ENCODE measurements at regions not wholly inside any gene's neighbourhood (a gene's known extent, or its start where the extent isn't known, plus 50 kb on each side); places are given as distances from the start of the nearest gene placed in this dataset.

DNA sequence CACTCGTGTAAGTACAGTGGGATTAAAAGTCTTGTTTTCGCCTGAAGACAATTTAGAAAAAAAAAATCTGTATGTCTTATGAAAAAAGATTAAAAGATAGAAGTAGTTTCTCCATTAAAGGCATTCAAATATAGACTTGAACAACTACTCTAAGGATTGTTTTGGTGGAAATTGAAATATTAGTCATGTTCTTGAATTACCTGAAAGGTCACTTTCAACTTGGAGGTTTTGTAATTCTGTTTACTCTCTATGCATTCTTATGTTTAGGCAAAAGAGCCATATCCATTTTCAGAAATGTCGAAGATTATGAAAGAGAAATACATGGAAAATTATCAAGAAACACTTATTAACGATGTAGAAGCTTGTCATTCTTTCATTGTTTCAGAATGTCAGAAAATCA, 373.7 kb downstream of the ARL4A start:
- no peak for DNase-seq (ENCODE audit: insufficient read length, low spot score)
- FAIRE-seq: no peak

DNA sequence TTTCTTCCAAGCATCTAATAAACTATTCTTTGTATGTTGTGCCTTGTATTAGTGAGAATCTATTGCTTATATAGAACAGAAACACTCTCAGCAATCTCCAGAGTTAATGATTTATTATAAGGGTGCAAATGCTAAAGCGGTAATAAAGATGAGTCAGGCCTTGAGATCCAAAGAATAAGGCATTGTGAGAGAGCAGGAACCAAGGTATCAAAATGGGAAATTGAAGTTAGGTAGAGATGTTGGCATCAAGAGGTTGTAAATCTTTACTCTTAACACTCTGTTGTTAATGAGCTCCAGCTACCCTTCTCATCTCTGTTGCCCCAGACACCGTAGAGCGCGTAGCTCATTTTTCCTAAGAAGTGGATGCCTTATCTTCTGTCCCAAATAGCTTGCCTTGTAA, 375.2 kb downstream of the ARL4A start:
- DNase-seq (ENCODE audit: insufficient read length, low spot score): no peak
- FAIRE-seq: no peak

DNA sequence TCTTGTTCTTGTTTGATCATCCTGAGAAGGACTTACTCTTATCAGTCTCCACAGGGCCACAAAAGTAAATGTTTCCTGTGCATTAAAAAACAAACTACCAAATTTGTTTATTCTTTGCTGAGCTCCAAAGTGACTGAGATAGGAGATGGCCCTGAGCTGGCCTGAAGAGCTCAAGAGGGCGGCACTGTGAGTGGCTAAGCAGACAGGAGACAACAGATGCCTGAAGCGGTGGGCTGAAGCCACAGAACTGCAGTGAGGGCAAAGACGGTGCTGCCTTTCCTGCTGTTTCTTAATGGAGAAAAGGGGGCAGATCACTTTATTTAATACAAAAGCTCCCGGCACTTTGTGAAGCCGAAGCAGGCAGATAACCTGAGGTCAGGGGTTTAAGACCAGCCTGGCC, 379.6 kb downstream of the ARL4A start:
- no peak for FAIRE-seq
- DNase-seq (ENCODE audit: insufficient read length, low spot score): no peak

DNA sequence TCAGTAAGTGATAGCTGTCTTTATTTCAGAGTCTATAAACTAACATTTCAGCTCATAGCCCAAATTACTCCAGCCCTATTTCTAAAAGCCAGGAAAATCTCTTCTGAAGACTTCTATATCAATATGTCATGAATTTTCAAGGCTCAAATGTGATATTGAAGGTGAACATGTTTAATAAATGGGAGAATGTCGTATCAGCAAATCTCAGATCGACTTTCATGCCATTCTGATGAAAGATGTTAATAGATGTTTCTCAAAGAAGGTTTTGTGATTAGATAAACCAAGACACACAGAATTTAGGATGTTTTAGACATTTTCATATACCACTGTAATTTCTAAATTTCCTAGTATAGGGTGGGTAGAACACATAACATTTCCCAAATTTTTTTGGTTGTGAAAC, 380.6 kb downstream of the ARL4A start:
- DNase-seq (ENCODE audit: insufficient read length, low spot score) (no peak), FAIRE-seq (no peak)

DNA sequence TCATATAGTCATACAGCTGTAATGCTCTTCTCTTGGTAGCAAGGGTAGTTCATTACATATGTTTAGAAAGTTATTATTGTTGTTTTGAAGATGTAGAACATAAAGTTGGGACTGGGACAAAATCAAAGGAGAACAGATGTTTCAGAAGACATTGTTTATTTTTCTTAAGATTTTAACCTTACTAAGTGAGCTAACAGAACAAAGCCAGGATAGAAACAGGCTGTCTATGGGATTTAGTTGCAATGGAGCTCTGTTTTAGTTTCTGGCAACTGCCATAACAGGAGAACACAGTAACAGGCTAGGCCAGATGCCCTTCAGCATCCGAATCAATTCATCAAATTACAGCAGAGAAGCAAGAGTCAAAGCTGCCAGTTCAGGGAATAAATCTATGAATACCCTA, 382.4 kb downstream of the ARL4A start:
- no peak for FAIRE-seq
- DNase-seq (ENCODE audit: insufficient read length, low spot score): no peak

DNA sequence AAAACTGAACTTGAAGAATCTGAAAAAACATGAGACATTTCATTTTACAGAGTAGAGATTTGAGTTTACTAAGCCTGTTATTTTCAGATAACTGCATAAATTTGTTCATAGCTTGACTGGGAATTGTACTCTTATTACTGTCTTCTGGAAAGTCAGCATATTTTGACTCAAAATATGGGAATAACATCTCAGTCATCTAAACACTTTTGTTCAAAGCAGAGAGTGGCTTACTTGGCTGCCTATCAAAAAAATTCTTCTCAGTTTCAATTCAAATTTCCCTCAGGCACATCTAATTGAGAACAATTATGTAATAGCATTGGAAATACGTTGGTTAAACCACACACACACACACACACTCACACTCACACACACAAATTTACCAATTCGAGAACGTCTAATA, 384.6 kb downstream of the ARL4A start:
- FAIRE-seq (no peak), DNase-seq (ENCODE audit: insufficient read length, low spot score) (no peak)

DNA sequence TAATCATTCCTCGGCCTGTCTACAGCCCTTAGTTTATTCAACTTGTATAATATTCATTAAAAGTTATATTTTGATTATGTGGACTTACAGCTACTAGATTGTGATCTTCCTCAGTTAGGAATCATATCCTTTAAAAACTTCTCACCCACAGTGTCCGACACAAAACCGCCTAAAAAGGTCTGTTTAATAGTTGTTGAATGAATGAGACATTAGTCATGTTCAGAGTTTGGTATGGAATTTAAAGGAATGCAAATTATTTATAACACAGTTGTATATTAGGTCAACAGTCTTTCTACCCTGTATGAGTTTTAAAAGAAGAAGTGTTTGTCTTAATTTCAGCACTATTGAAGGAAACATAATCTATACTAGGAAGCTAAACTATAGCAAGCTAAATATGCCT, 390.0 kb downstream of the ARL4A start:
- FAIRE-seq (no peak), DNase-seq (ENCODE audit: insufficient read length, low spot score) (no peak)

DNA sequence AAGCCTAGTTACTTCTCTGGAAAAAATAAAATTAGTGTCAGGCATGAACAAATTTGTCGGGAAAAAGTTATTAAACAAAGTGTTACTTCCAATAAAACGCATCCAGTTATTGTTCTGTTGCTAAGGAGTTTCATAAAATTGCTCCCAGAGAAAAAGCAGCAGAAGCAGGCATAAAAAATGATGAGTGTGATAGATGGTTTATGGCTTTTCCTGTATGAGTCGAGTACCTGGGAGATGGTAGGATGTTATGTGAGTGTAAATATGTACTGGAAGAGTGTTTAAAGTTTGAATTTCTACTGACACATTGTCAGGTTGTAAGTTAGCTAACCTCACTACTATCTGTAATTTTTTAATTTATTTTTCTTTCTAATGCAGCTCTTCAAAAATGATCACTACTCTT, 390.7 kb downstream of the ARL4A start:
- FAIRE-seq (no peak), DNase-seq (ENCODE audit: insufficient read length, low spot score) (no peak)

DNA sequence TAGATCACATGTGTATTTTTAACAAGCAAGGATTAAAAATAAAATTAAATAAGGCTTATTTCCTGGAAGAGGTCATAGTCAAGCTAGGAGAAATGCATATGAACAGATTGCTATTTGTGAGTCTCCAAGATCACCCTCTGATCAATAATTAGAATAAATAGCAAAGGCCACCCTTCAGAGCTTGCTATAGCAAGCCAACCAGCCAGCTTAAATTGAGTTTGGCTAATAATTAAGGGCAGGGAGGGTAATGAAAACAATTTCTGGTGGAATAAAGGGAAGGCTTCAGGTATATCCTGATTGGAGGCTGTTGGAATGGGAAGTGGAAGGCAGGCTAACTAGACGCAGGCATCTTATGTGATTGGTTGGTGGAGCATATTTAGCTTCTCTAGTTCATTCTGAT, 403.5 kb downstream of the ARL4A start:
- DNase-seq (ENCODE audit: insufficient read length, low spot score): no peak
- no peak for FAIRE-seq

DNA sequence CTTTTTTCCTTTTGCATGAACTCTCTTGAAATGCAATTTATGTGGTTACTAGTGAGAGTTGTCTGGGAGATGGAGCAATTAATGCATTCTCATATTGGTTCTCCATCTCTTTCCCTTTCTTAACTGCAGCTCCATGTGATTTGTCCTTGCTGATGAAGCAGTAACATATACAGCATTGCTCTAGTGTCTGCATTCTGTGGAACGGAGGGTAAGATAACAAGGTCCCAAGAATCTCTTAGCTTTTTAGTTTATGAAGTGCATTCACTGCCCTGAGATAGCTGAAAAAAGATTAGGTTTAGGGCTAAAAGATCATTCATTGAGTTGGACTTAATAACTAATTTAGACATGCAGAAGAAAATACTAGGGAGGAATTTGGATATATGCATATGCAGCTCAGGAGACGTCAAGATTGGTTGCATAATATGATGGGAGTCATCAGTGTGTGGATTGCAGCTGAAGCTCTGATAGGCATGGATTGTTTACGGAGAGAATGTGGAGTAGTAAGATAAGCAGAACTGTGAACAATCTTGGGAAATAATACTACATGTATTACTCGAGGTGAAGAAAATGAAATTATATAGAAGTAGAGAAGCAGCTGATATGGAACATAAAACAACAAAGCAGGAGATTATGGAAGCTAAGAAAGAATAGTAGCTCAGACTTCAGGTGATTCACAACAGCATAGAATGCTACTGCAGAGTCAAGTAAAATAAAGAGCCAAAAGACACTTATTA, 404.7 kb downstream of the ARL4A start:
- no peak for DNase-seq (ENCODE audit: insufficient read length, low spot score)
- no peak for FAIRE-seq

DNA sequence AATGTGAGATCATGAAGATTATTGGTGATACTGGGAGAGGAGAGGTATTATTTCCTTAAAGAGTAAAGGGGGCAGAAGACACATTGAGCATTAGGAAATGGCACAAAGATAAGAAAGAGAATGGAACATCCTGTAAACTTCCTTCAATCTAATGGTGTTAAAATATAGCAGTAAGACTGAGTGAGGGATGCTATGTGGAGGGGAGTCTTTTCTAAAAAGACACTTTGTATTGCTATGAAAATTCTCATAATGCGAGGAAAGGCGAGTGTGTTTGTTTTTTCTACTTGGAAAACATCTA, 405.2 kb downstream of the ARL4A start:
- FAIRE-seq (no peak), DNase-seq (ENCODE audit: insufficient read length, low spot score) (no peak)

DNA sequence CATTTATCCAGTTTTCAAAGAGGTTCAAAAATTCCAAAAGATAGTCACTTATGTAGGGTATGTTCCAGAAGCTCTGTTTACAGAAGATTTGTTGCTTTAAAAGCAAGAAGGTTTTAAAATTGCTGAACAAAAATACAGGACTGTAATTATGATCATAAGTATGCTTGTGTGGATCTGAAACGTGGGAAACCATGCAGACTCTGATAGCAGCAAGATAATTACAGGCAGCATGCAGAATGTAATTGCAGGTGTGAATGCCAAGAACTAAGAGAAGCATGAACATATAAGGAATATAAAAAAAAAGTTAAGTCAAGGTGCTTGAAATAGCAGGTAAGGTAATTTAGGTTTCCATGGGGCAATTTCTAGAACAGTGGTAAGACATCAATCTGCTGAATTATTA, 405.7 kb downstream of the ARL4A start:
- FAIRE-seq: no peak
- no peak for DNase-seq (ENCODE audit: insufficient read length, low spot score)

DNA sequence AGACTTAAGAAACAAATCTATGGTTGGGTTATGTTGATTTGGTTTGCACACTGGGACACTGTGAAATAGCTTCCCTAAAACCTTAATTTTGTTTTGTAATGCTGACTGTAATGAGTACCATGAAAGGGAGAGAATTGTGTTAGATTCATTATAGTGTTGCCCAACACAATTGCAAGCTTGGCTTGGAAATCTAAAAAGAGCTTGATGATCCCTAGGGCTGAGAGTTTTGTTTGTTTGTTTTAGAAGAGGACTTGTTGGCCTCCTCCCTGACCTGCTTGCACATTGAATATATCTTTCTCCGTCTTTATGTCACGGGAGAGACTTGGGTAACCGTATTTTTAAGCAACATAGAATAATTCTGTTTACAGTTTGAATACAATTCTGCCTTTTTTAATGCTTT, 410.1 kb downstream of the ARL4A start:
- no peak for FAIRE-seq
- DNase-seq (ENCODE audit: insufficient read length, low spot score): no peak

DNA sequence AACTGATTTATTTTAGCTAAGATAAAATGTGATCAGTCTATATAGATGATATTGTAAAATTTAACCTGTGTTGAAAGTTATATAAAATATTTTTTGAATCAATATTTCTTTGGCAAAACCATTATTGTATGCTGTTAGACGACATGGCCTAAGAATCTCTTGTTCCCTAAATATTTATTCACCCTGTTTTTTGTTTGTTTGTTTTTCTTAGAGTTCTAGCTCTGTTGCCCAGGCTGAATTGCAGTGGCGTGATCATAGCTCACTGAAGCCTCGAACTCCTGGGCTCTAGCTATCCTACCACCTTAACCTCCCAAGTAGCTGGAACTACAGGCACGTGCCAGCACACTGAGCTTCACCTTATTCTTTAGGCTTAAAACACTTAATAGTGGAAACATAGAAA, 410.7 kb downstream of the ARL4A start:
- DNase-seq (ENCODE audit: insufficient read length, low spot score) (no peak), FAIRE-seq (no peak)

DNA sequence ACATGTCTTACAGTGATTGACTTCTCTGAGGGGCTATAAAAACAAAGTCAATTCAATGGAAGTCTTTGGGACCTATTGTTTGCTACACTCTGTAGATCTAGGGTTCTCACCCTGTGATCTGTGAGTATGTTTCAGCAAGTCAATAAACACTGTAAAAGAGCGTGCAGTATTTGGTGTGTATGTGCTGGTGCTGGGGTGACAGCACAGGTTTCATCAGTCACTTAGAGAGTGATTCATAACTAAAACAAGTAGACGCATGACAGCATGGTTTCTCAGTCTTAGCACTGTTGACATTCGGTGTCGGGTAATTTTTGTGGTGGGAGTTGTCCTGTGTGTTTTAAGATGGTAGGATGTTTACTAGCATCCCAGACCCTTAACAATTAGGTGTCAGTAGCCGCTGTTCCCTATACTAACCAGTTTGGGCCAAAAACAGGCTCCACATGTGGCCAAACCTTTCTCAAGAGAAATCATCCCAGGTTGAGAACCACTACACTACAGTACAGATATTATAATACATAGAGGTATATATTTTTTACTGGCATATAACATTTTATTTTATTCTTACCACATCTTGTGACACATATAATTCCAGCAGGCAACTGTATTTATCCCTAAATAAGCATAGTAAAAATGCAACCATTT, 411.8 kb downstream of the ARL4A start:
- DNase-seq (ENCODE audit: insufficient read length, low spot score) (no peak), FAIRE-seq (no peak)

DNA sequence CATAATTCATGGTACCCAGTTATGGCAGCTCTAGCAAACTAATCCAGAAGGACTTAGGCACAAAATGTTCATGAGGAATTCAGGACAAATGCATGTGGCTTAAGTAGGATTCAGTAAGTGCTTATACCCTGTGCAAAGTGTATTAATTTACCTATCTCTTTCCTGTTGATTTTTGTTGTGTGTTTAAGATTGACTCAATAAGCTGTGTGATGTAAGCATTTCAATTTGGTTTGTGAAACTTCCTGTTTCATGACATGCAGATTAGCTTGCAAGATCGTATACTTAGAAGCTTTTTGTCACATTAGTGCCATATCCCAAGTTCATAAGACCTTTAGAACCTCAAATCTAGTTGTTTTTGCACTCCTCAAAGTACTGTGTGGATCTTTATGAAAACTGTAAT, 416.7 kb downstream of the ARL4A start:
- FAIRE-seq (no peak), DNase-seq (ENCODE audit: insufficient read length, low spot score) (no peak)

DNA sequence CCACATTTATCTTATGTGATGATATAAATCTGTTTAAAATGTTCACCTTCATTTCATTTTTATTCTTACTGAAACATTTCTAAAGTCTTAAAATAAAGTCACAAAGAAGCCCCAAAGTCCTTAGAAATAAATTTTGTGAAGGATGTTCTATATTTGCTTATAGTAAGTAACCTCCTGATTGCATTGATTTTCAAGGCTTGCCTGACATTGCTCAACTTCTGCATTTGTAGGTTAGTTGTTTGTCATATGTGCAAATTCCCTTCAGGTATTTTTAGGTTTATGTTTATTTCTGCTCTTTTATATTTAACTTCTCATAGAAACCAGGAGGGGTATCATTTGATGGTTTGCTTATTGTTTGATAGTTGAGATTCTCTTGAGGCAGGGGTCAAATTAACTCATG, 417.8 kb downstream of the ARL4A start:
- DNase-seq (ENCODE audit: insufficient read length, low spot score) (no peak), FAIRE-seq (no peak)

DNA sequence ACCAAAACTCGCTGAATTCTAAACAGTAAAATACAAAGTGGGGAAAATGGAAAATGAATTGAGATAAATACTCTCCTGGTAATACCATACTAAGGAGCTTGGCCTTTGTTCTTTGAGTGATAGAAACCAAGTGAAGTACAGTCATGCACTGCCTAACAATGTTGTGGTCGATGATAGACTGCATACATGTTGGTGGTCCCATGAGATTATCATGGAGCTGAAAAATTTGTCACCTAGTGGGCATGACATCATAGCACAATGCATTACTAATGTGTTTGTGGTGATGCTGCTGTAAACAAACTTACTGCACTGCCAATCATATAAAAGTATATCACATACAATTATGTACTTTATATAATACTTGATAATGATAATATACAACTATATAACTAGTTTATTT, 419.1 kb downstream of the ARL4A start:
- no peak for FAIRE-seq
- DNase-seq (ENCODE audit: insufficient read length, low spot score): no peak

DNA sequence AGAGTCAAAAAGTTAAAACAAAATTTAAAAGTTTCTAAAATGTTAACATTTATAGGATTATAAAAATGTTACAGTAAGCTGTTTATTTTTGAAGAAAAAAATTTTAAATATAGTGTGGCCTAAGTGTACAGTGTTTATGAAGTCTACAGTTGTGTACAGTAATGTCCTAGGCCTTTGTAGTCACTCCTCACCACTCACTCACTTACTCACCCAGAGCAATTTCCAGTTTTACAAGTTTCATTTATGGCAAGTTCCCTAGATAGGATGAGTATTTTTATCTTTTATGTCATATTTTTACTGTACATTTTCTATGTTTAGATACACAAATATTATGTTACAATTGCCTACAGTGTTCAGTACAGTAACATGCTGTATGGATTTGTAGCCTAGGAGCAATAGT, 419.9 kb downstream of the ARL4A start:
- no peak for FAIRE-seq
- DNase-seq (ENCODE audit: insufficient read length, low spot score): no peak

DNA sequence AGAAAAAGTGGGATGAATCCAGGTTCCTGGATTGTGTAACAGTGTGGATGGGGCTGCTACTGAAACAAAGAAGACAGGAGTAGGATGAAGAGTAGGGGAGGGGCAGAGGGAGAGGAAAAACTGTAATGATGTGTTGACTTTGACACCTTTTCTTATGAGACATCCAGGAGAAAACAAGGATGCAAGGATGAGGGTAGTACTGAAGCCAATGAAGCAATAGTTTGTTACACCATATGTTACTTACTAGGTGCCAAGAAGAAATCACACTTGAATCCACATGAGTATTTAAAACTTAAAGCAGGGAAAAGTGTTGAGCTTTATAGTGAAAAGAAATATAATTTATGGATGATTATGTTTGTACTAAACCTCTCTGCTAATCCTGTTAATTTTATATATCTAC, 420.6 kb downstream of the ARL4A start:
- FAIRE-seq: no peak
- no peak for DNase-seq (ENCODE audit: insufficient read length, low spot score)

DNA sequence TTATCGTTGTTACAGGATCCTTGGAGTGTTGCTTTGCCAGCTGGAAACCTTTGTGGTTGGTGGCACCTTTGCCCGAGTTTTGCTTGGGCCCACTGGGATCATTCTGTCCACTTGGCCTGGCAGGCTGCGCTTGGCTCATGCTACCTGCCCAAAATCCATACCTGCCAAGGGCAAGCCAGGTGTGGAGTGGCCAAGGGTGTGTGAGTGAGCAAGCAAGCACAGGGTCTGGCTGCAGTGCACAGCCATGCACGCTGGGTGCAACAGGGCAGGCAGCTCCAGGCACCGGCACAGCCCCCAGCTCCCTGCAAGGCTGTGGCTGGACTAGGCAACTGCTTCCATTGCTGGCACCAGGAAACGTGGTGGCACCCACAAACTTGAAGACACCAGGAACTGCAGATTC, 421.8 kb downstream of the ARL4A start:
- DNase-seq (ENCODE audit: insufficient read length, low spot score): no peak
- no peak for FAIRE-seq

DNA sequence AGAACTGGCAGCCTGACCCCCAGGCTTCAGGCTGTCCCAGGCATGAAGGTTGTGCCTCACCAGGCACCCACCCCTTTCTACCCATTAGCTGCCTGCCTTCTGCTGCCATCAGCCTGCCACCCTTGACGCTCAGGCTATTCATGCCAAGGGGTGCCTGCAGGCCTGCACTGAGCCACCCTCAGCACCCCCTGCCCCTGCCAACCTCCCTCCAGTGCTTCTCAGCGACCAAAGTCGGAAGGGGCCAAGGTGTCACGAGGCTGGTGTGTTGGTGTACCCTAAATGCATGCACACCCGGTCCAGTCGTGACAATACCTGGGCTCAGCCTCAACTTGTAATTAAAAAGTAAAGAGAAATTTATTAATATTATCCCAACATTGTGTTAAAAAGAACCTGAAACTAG, 422.7 kb downstream of the ARL4A start:
- DNase-seq (ENCODE audit: insufficient read length, low spot score) (no peak), FAIRE-seq (no peak)

DNA sequence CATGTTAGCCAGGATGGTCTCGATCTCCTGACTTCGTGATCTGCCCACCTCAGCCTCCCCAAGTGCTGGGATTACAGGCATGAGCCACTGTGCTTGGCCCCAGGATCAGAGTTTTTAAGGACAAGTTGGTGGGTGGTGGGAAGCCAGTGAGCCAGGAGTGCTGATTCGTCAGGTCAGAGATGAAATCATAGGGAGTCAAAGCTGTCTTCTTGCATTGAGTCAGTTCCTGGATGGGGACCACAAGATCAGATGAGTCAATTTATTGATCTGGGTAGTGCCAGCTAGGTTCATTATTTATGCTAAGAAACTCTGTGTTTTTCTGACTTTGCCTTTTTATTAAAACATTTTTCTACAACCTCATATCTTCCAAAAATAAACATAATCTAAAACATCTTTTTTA, 423.8 kb downstream of the ARL4A start:
- DNase-seq (ENCODE audit: insufficient read length, low spot score): no peak
- FAIRE-seq: no peak
